Prostate gland (tissue), 2 donors: ENCODE measurements at regions not wholly inside any gene's neighbourhood (a gene's known extent, or its start where the extent isn't known, plus 50 kb on each side); places are given as distances from the start of the nearest gene placed in this dataset.

Source experiments
- DNase-seq: peaks from one replicate; pipeline ENCODE4 v3.0.0-alpha.2; 2019; ENCODE audit warnings: low spot score
- H3K27ac ChIP-seq, 2 donors: fragments of 200-600 bp; sonication (generic); 2 replicates each; pipeline ENCODE4 v1.5.1; 2017 to 2019
- H3K27me3 ChIP-seq: fragments of 200-600 bp; sonication (generic); replicated peaks from 2 replicates; pipeline ENCODE4 v1.5.1; 2019; ENCODE audit not compliant: insufficient read depth
- H3K36me3 ChIP-seq, 2 donors: fragments of 200-600 bp; sonication (generic); 1 replicate in 1 of 2; 2 replicates in 1 of 2; pipeline versions ENCODE4 v1.5.1 to v1.8.1; 2017 to 2019
- H3K4me1 ChIP-seq: fragments of 200-600 bp; sonication (generic); replicated peaks from 2 replicates; pipeline ENCODE4 v1.5.1; 2019
- H3K4me3 ChIP-seq, 2 donors: fragments of 200-600 bp; sonication (generic); 2 replicates each; pipeline ENCODE4 v1.5.1; 2017 to 2019
- H3K9me3 ChIP-seq: fragments of 200-600 bp; sonication (generic); 2 replicates; pipeline ENCODE4 v1.5.1; 2017
- POLR2A ChIP-seq: fragments of 450-650 bp; IDR thresholded peaks from one replicate; pipeline ENCODE4 v1.6.1; 2016; ENCODE audit warnings: antibody characterized with exemption, mild to moderate bottlenecking
- POLR2AphosphoS5 ChIP-seq: sonication (generic); formaldehyde crosslinking; IDR thresholded peaks from one replicate; pipeline ENCODE4 v1.6.1; 2017; ENCODE audit warnings: antibody characterized with exemption
- WGBS: methylation state at CpG from one replicate; pipeline ENCODE4 v1.1.5; 2018; 5-methylcytosine and 5-hydroxymethylcytosine counted together
- intact Hi-C: fragments of 100-400 bp; cut with DNase I; formaldehyde crosslinking; loops from one replicate; pipeline ENCODE4 v1.14.2; 2022
- TF ChIP-seq, protein P1 (sequence below), 4 experiments: fragments of 200-600 bp in 2 of 4; fragments of 450-650 bp in 2 of 4; sonication (generic) in 2 of 4; IDR thresholded peaks; 1 replicate in 3 of 4; 2 replicates in 1 of 4; pipeline ENCODE4 v1.5.1; 2016 to 2019; ENCODE audit warnings: antibody characterized with exemption in 4 of 4, mild to moderate bottlenecking in 2 of 4, moderate library complexity in 2 of 4

DNA sequence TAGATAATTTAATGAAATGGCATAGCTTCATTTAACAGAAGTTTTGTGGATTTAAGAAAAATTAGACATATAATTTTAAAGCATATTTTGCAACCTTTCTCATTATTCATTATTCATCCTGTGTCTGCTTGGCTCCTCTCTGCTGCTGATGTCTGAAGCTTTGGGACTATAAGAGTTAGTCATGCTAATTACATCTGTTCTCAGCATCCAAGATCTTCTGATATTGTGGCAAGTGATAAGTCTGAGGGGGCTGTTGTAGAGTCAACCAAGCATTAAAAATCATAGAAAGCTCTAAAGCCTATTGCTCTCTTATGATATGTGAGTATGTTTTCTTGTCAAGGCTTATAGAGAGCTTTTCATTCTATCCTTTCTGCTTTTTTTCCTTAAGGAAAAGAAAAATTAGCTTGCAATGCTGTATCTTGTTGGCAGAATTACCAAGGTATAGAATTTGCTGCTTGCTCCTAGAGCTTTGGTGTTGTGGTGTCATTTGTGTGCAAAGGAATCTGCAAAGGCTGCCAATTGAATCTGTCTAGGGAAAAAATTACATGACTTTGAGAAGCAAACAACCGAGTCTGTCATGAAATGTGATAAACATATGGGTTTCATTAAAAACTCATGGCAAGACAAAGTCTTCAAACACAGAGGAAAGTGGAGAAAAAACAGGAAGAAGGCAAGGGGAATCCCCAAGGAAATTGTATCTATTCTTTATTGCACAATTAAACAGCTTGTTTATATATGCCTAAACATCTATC lies 156.1 kb upstream of the DAB2 start:
- intact Hi-C loops, result no loop called here
- DNase-seq, result no peak
- H3K27me3 ChIP-seq, result no peaks in the 10 kb centered on the region
- H3K27ac ChIP-seq, result no peak overlapping the region
- no peaks in the 10 kb centered on the region for H3K36me3 ChIP-seq
- no peak overlapping the region for H3K4me3 ChIP-seq
- no peak for TF ChIP-seq POLR2A
- TF ChIP-seq, protein P1, sequence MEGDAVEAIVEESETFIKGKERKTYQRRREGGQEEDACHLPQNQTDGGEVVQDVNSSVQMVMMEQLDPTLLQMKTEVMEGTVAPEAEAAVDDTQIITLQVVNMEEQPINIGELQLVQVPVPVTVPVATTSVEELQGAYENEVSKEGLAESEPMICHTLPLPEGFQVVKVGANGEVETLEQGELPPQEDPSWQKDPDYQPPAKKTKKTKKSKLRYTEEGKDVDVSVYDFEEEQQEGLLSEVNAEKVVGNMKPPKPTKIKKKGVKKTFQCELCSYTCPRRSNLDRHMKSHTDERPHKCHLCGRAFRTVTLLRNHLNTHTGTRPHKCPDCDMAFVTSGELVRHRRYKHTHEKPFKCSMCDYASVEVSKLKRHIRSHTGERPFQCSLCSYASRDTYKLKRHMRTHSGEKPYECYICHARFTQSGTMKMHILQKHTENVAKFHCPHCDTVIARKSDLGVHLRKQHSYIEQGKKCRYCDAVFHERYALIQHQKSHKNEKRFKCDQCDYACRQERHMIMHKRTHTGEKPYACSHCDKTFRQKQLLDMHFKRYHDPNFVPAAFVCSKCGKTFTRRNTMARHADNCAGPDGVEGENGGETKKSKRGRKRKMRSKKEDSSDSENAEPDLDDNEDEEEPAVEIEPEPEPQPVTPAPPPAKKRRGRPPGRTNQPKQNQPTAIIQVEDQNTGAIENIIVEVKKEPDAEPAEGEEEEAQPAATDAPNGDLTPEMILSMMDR (IDR thresholded peaks at IDR 0.05), result no peak
- no peak for TF ChIP-seq POLR2AphosphoS5
- no peaks in the 10 kb centered on the region for H3K4me1 ChIP-seq
- no peaks in the 10 kb centered on the region for H3K9me3 ChIP-seq
- 9% methylated on average over 1 of the region's 1 CpG for WGBS

GRCh38 chr5:39579750-39580149 lies 155.0 kb upstream of the DAB2 start:
- intact Hi-C loops, result loop anchor here (5.0 kb wide), 1 partner anchor 1108 kb away; no protein-coding TSS in a partner anchor

DNA sequence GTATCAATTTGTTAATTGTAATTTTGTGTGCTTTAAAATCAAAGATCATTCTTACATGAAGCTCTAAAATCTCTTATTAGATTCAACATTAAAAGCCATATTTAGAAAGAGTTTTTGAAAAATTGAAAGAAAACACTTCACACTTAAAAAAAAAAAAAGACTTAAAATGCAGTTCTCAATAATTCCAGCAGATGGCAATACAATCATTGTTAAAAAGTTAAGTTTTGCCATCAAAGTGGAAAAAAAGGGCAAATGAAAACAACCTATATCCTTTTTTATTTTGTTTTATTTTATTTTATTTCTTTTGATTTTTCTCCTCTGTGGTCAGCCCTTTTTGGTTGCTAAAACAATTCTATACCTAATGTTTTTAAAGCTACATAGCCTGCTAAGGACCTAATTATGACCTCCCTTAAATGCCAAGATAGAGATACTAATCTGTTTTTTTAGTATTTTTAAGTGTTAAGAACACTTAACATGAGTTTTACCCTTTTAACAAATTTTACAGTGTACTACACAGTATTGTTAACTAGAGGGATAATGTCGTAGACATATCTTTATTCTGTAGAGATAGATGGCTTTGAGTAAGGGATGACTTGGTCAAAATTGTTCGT lies 154.2 kb upstream of the DAB2 start:
- no peak for TF ChIP-seq POLR2AphosphoS5
- TF ChIP-seq, protein P1 (IDR thresholded peaks at IDR 0.05), result peak; percentile 51 to 69 (median 57)
- Histone ChIP-seq H3K9me3 (no peaks in the 10 kb centered on the region), H3K4me3 (no peak overlapping the region), H3K36me3 (no peaks in the 10 kb centered on the region), H3K4me1 (no peaks in the 10 kb centered on the region), H3K27ac (no peak overlapping the region), H3K27me3 (no peaks in the 10 kb centered on the region)
- WGBS, result 74% methylated on average over 2 of the region's 2 CpGs
- intact Hi-C loops, result loop anchor here (5.0 kb wide), 1 partner anchor 1108 kb away; no protein-coding TSS in a partner anchor
- no peak for DNase-seq

More at GRCh38 chr5:39579750-39580149, 155.0 kb upstream of the DAB2 start:
- Histone ChIP-seq H3K27ac (no peak overlapping the region), H3K9me3 (no peaks in the 10 kb centered on the region), H3K4me1 (no peaks in the 10 kb centered on the region), H3K4me3 (no peak overlapping the region), H3K36me3 (no peaks in the 10 kb centered on the region), H3K27me3 (no peaks in the 10 kb centered on the region)
- no peak for DNase-seq
- TF ChIP-seq POLR2A (no peak), POLR2AphosphoS5 (no peak)
- TF ChIP-seq, protein P1 (IDR thresholded peaks at IDR 0.05), result no peak
- 84% methylated on average over 3 of the region's 3 CpGs for WGBS

DNA sequence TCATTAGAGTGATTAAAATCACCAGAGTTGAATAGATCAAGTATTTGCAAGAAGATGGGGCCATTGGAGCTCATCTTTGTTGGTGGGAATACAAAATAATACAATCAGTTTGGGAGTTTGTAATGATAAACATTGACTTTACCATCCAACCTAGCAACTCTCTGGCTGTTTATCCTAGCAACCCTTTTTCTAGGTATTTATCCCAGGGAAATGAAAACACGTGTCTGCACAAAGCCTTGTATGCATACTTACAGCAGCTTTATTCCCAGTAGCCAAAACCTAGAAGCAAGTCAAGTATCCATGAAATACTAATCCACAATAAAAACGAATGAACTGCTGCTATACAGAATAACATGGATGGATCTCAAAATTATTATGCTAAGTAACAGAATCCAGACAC lies 152.7 kb upstream of the DAB2 start:
- no peak for DNase-seq
- H3K4me3 ChIP-seq, result no peak overlapping the region
- no peaks in the 10 kb centered on the region for H3K27me3 ChIP-seq
- H3K36me3 ChIP-seq, result no peaks in the 10 kb centered on the region
- H3K9me3 ChIP-seq, result no peaks in the 10 kb centered on the region
- intact Hi-C loops, result loop anchor here (5.0 kb wide), 1 partner anchor 1110 kb away; no protein-coding TSS in a partner anchor
- H3K4me1 ChIP-seq, result no peaks in the 10 kb centered on the region
- no peak for TF ChIP-seq POLR2AphosphoS5
- TF ChIP-seq, protein P1 (IDR thresholded peaks at IDR 0.05), result no peak
- TF ChIP-seq POLR2A, result no peak
- 28% methylated on average over 2 of the region's 2 CpGs for WGBS
- no peak overlapping the region for H3K27ac ChIP-seq
